ENCODE measurements at regions not wholly inside any gene's neighbourhood (a gene's known extent, or its start where the extent isn't known, plus 50 kb on each side); places are given as distances from the start of the nearest gene placed in this dataset.
"Not testable (repeated sequence)": the region's sequence is repeated elsewhere in the genome, so short reads cannot be mapped to it uniquely, and the experiment has no call there.

DNA sequence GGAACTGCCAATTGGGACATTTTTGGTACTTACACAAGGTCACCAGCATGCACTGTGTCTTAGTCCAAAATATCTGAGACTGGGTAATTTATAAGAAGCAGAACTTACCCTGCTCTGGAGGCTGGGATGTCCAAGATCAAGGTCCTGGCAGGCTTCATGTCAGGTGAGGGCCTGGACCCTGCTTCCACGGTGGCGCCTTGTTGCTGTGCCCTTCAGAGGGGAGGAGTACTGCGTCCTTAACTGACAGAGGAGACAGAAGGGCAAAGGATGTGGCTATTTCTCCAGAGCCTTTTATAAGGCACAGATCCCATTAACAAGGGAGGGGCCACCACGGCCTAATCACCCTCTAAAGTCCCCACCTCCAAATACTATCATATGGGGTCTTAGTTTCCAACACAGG, 178.9 kb downstream of the C16orf95 start:
- no peak for DNase-seq

- no peak for DNase-seq
These were observed 178.4 kb downstream of the C16orf95 start for GRCh38 chr16:87138738-87139267.

GRCh38 chr16:87140211-87141200, 176.7 kb downstream of the C16orf95 start:
- no peak for DNase-seq

DNA sequence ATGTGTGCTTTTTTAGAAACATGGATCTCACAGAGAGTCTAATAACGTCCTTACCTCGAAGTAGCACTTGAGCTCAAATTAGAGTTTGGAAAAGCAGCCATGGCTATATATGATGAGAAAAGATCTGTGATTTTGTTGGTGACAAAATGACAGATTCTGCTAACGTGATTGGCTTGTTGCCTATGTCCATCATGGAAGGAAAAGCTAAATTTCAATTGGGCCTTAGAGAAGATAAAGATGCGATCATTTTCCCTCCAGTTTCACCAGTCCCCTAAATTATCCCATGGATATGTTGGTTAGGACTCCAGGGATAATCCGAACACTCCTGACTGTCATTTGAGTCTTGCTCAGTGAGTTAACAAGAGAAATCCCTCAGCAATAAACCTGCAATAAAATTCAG, 175.8 kb downstream of the C16orf95 start:
- DNase-seq = no peak

GRCh38 chr16:87143661-87144121, 173.5 kb downstream of the C16orf95 start:
- DNase-seq = no peak

GRCh38 chr16:87144232-87144631, 173.0 kb downstream of the C16orf95 start:
- DNase-seq = no peak

DNA sequence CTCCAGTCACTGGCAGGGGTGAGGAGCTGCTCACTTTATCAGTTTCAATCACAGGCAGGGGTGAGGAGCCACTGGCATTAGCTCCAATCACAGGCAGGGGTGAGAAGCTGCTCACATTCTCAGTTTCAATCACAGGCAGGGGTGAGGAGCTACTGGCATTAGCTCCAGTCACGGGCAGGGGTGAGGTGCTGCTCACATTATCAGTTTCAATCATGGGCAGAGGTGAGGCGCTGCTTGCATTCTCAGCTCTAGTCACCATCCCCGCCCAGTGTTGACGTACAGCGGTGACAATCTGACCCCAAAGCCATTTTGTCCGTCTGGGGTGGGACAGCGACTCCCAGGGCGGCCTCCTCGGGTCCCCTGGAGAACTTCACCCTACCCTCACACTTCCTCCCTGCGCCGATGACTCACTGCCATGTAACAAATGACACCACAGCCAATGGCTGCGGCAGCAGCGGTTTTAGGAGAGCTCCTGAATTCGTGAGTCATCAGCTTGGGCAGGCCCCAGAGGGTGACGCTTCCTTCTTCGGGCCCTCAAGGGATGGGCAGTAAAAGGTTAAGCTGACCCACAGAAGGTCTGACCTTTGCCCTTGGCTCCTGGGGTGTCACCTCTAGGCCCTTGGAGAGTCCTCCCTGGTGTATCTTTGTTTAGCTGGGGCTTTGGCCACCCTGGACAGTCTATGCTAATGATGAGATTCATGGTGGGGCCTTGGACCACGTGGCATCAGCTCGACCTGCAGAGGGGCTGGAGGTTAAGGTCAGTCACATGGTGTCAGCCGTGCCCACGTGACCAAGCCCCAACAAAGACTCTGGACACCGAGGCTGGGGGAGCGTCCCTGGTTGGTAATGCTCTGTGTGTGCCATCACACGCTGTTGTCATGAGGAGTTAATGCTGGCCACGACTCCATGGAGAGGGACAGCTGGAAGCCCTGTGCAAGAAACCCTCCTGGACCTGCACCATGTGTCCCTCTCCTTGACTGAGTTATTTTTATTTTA, 171.7 kb downstream of the C16orf95 start:
- DNase-seq = peak; percentile 65

GRCh38 chr16:87146676-87147075, 170.5 kb downstream of the C16orf95 start:
- DNase-seq = no peak

DNA sequence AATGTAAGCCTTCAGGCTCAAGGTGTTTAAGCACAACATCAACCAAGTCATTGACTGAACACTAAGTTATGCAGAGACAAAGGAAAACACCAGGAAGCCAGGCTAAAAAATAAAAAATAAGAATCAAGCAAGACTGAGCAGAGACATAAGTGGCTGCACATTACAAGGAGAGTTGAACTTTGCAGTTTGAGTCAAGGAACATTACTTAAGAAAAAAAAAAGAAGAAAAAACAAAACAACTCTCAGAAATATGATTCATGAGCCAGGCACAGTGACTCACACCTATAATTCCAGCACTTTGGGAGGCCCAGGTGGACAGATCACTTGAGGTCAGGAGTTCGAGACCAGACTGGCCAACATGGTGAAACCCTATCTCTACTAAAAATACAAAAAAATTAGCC, 168.1 kb downstream of the C16orf95 start:
- DNase-seq = peak; percentile 41

DNA sequence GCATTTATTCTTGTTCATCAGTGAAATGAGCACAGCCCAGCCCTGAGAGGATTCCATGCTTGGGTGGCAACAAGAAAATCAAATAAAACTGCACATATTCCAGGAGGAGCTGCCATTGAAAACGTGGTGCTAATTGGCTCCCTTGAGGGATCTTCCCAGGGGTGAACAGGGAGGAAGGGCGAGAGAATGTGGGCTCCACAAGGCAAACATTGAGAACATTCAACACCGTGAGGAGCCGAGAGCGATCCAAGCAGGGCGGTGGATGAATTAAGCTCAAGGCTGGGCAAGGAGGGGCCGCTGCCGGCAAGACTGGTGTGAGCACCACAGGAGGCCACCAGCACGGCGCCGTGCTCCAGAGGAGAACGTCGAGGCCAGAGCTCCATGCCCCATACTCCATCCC, 166.9 kb downstream of the C16orf95 start:
- DNase-seq = peak; percentile 36

DNA sequence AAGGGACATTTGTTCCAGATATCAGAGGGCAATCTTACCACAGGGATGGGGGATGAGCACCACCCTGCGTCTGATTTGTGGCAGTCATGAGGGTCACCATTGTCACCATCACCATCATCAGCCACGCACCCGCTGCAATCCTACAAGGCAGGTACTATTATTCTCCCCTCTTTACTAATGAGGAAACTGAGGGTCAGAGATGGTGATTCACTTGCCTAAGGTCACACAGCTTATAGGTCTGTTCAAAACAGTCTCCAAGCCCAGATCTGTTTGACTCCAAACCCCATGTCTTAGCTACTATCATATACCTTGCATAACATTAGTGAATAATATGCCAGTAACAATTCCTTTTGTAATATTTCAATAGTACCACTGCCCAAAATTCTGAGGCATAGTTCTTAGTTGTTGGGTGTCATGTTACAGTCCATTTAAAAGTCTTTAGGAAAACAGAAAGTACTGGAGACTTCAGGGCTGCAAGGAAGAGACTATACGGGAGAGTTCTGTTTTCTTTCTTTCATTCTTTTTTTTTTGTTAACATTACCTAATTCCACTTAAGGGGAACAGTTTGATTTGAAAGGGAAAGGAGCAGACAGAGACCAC, 166.4 kb downstream of the C16orf95 start:
- no peak for DNase-seq

DNA sequence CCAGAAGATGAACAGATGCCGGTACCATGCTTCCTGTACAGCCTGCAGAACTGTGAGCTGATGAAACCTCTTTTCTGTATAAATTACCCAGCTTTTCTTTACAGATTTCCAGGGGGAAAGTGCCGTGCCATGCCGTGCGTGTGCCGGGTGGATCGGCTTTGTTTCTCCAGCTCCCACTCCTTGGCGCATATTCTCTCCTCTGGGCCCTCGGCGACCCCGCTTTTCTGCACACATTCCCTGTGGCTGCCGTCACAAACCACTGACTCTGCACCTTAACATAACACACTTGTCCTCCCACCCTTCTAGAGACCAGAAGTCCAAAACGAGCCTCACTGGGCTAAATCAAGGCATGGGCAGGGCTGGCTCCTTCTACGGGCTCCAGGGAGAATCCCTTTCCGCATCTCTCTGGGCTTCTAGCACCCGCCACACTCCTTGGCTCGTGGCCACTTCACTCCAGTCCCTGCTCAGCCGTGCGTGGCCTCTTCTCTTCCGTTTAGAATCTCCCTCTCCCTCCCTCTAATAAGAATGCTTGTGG, 164.9 kb downstream of the C16orf95 start:
- DNase-seq = no peak

DNA sequence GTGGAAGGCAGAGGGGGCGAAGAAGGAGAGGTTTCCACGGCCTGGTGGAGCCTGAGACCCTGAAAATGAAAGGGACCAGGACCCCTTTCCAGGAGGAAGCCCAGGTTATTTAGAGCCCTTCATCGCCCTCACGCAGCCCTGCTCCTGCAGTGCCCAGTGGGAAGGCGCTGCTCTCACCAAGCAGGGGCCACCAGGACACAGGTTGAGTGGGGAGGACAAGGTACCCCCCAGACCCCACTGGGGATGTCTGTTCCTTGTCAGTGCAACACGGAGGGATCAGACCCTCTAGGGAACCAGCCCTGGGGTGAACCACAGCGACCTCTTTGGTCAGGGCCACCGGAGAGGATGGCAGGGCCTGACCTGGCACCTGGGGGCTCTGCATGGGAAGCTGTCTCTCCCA, 163.9 kb downstream of the C16orf95 start:
- DNase-seq = no peak

- not testable (repeated sequence) for DNase-seq
These were observed 161.9 kb downstream of the C16orf95 start for GRCh38 chr16:87155315-87155714.

DNA sequence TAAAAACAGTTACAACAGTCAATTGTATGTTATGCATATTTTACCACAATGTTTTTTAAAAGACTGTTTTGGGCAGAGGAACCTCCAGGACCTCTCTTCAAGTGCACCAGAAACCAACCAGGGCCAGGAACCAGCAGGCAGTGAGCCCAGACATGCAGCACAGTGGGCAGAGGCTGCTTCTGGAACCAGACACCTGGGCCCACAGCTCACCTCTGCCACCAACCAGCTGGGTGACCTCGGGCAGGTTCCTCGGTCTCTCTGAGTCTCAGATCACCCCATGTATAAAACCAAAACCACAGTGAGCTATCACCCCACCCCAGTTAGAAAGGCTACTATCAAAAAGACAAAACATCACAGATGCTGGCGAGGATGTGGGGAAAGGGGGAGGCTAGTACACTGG, 161.0 kb downstream of the C16orf95 start:
- DNase-seq = no peak

GRCh38 chr16:87160234-87160636, 157.0 kb downstream of the C16orf95 start:
- no peak for DNase-seq

GRCh38 chr16:87160701-87161337, 156.4 kb downstream of the C16orf95 start:
- DNase-seq = no peak

DNA sequence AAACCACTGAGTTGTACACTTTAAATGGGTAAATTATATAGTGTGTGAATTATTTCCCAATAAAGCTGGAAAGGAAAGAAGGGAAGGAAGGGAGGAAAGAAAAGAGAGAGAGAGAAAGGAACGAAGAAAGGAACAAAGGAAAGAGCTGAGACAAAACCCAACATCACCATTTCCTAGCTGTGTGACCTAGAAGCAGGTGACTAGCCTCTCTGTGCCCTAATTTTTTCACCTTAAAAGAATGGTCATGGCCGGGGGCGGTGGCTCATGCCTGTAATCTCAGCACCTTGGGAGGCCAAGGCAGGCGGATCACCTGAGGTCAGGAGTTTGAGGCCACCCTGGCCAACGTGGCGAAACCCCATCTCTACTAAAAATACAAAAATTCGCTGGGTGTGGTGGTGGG, 155.8 kb downstream of the C16orf95 start:
- DNase-seq = not testable (repeated sequence)

GRCh38 chr16:87161822-87162676, 155.1 kb downstream of the C16orf95 start:
- no peak for DNase-seq

DNA sequence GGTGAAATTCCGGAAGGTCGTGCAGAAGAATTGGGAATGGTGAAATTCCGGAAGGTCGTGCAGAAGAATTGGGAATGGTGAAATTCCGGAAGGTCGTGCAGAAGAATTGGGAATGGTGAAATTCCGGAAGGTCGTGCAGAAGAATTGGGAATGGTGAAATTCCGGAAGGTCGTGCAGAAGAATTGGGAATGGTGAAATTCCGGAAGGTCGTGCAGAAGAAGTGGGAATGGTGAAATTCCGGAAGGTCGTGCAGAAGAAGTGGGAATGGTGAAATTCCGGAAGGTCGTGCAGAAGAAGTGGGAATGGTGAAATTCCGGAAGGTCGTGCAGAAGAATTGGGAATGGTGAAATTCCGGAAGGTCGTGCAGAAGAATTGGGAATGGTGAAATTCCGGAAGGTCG, 154.4 kb downstream of the C16orf95 start:
- DNase-seq = not testable (repeated sequence)

Data from fibroblast of skin of scalp (primary cell).